ENCODE measurements at regions not wholly inside any gene's neighbourhood (a gene's known extent, or its start where the extent isn't known, plus 50 kb on each side); places are given as distances from the start of the nearest gene placed in this dataset.

DNA sequence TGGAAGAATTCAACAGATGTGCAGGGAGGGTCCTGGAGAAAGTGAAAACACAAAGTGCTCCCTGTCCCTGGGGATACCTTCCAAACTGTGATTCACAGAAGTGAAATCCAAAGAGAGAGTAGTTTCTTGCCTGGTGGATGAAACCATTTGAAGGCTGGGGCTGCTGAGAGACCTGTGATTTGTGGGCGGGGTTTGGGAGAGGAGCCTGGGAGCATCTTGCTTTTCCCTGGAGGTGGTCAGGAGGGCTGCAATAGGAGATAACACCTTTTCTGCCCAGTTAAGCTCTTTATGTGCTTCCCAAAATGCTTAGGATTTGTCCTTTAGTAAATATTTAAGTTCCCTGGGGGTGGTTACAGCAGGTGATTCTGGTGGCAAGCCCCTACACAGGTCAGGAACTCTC is 105.3 kb upstream of the TPK1 start:
- Histone ChIP-seq H3K9ac (ENCODE audit: low read depth, low read length) (no peak overlapping the region), H4K5ac (ENCODE audit: low read depth, low read length) (no peak overlapping the region), H3K79me1 (ENCODE audit: low read depth in 1 of 2, low read length in 2 of 2) (no peaks in the 10 kb centered on the region), H2AFZ (replicated peaks; ENCODE audit: low read length, poor library complexity) (no peak overlapping the region), H2BK5ac (ENCODE audit: low read depth, low read length, poor library complexity, severe bottlenecking) (no peak overlapping the region), H2AK9ac (replicated peaks; ENCODE audit: low read depth, low read length, poor library complexity) (no peak overlapping the region), H2BK20ac (ENCODE audit: low read depth, low read length) (no peak overlapping the region), H2AK5ac (ENCODE audit: low read depth, low read length) (no peak overlapping the region), H3K56ac (ENCODE audit: extremely low read depth, insufficient read depth, low read length) (no peak overlapping the region), H4K91ac (ENCODE audit: insufficient read depth, low read depth, low read length) (no peak overlapping the region), H3K4me3 (ENCODE audit: insufficient read depth, low read depth, low read length) (no peak overlapping the region), H2BK120ac (ENCODE audit: low read depth, low read length) (no peak overlapping the region), H3K9me3 (ENCODE audit: control insufficient read depth, insufficient read depth, low read length) (peaks cover 10% of the 10 kb centered on the region), H3K18ac (ENCODE audit: low read depth, low read length) (no peak overlapping the region), H3K14ac (replicated peaks; ENCODE audit: low read depth, low read length) (no peak overlapping the region), H3K4me2 (ENCODE audit: low read depth, low read length) (no peak overlapping the region), H3K4ac (ENCODE audit: low read depth, low read length) (no peak overlapping the region), H3K36me3 (ENCODE audit: control insufficient read depth, insufficient read depth, low read length) (no peaks in the 10 kb centered on the region), H3K9me1 (ENCODE audit: insufficient read depth, low read length) (no peaks in the 10 kb centered on the region), H3K4me1 (ENCODE audit: control insufficient read depth, insufficient read depth, low read length) (no peaks in the 10 kb centered on the region), H2BK15ac (ENCODE audit: low read depth, low read length) (no peak overlapping the region), H4K8ac (ENCODE audit: low read depth in 2 of 2, low read length in 2 of 2) (no peak overlapping the region), H3K27me3 (ENCODE audit: control insufficient read depth, insufficient read depth, low read length) (no peaks in the 10 kb centered on the region), H3K27ac (ENCODE audit: insufficient read depth, low read length) (no peak overlapping the region), H4K20me1 (ENCODE audit: insufficient read depth, low read length) (no peaks in the 10 kb centered on the region), H3K23ac (ENCODE audit: low read depth, low read length) (no peak overlapping the region)
- TF ChIP-seq, protein P1, sequence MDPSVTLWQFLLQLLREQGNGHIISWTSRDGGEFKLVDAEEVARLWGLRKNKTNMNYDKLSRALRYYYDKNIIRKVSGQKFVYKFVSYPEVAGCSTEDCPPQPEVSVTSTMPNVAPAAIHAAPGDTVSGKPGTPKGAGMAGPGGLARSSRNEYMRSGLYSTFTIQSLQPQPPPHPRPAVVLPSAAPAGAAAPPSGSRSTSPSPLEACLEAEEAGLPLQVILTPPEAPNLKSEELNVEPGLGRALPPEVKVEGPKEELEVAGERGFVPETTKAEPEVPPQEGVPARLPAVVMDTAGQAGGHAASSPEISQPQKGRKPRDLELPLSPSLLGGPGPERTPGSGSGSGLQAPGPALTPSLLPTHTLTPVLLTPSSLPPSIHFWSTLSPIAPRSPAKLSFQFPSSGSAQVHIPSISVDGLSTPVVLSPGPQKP (IDR thresholded peaks at IDR 0.05; ENCODE audit: borderline replicate concordance, low read depth, low read length): no peak
- BruUV-seq (replicated peaks): no TSS peak
- POLR2A ChIA-PET (ENCODE audit: unreplicated experiment): no interaction called here
- dilution Hi-C loops (cut with HindIII; ENCODE audit: low sequenced_read_pairs, unreplicated experiment) (no loop called here), in situ Hi-C loops (cut with MboI; ENCODE audit: low sequenced_read_pairs) (no loop called here), intact Hi-C loops (cut with micrococcal nuclease) (no loop called here)
- no CpG with 5 or more reads among the region's 1 CpG for WGBS, 2 experiments (ENCODE audit: extremely low coverage in 2 of 2, insufficient read length in 1 of 2)
- CTCF ChIA-PET: no interaction called here
- DNase-seq (no peak), ATAC-seq (ENCODE audit: low read depth) (no peak)

All from IMR-90 (cell line).